Right cardiac atrium (tissue), 5 donors: ENCODE measurements at regions not wholly inside any gene's neighbourhood (a gene's known extent, or its start where the extent isn't known, plus 50 kb on each side); places are given as distances from the start of the nearest gene placed in this dataset.

Experiments
- ATAC-seq, 2 donors: fragments of 200-7000 bp; cut with Tn5 transposase; one replicate each; pipeline versions ENCODE4 v1.8.0 to v1.9.1; 2020; ENCODE audit warnings: moderate library complexity in 2 of 2, mild to moderate bottlenecking in 1 of 2
- DNase-seq, 3 donors: peaks; one replicate each; pipeline ENCODE4 v3.0.0-alpha.2; 2020
- H3K27ac ChIP-seq: one replicate; pipeline ENCODE4 v1.5.1; 2013; ENCODE audit warnings: mild to moderate bottlenecking, low read length, control low read depth, moderate library complexity
- H3K27me3 ChIP-seq: one replicate; pipeline ENCODE4 v1.6.1; 2013; ENCODE audit not compliant: control insufficient read depth, insufficient read depth
- H3K4me1 ChIP-seq: one replicate; pipeline ENCODE4 v1.6.1; 2013; ENCODE audit warnings: low read length; ENCODE audit not compliant: control insufficient read depth, insufficient read depth
- H3K4me3 ChIP-seq: one replicate; pipeline ENCODE4 v1.5.1; 2013; ENCODE audit warnings: low read length, control low read depth
- H3K9me3 ChIP-seq: one replicate; pipeline ENCODE4 v1.6.1; 2013; ENCODE audit warnings: low read length; ENCODE audit not compliant: control insufficient read depth
- WGBS: extraction: QIAGEN DNeasy Blood & Tissue Kit; methylation state at CpG from one replicate; pipeline ENCODE4 v1.1.7; 2013; 5-methylcytosine and 5-hydroxymethylcytosine counted together
- intact Hi-C, 4 donors: fragments of 100-400 bp; cut with DNase I; formaldehyde crosslinking; loops; one replicate each; pipeline versions ENCODE4 v1.11.0 to v1.14.0; 2022 to 2023
- donor health status: healthy with polysubstance abuse.
- donor health status: DM: no; HTN: yes; CAD: no.
- donor health status: DM: no; HTN: no; CAD: no.
- donor health status: DM: no; HTN: yes; CAD: no; lungs with severe emphysema.
- donor health status: DM: yes; HTN: yes; CAD: no.

GRCh38 chr21:15932726-15933125, 202.9 kb downstream of the USP25 start:
- Histone ChIP-seq H3K27ac (no peak overlapping the region), H3K4me1 (no peaks in the 10 kb centered on the region), H3K9me3 (no peaks in the 10 kb centered on the region), H3K4me3 (no peak overlapping the region), H3K27me3 (no peaks in the 10 kb centered on the region)
- peak in 1 of 3 donors; percentile 7 for DNase-seq
- intact Hi-C loops: no loop called here
- no peak for ATAC-seq
- WGBS: 89% methylated on average over 5 of the region's 5 CpGs

- Histone ChIP-seq H3K27me3 (no peaks in the 10 kb centered on the region), H3K9me3 (no peaks in the 10 kb centered on the region), H3K27ac (no peak overlapping the region), H3K4me3 (no peak overlapping the region), H3K4me1 (no peaks in the 10 kb centered on the region)
- WGBS: 64% methylated on average over 1 of the region's 1 CpG
- DNase-seq (no peak), ATAC-seq (no peak)
- intact Hi-C loops: no loop called here
These were observed 205.7 kb downstream of the USP25 start for GRCh38 chr21:15935530-15935929.

GRCh38 chr21:15943009-15943666, 213.4 kb downstream of the USP25 start:
- no peaks in the 10 kb centered on the region for H3K9me3 ChIP-seq
- DNase-seq (no peak), ATAC-seq (no peak)
- H3K27ac ChIP-seq: no peak overlapping the region
- no peaks in the 10 kb centered on the region for H3K27me3 ChIP-seq
- H3K4me3 ChIP-seq: no peak overlapping the region
- intact Hi-C loops: no loop called here
- H3K4me1 ChIP-seq: no peaks in the 10 kb centered on the region
- 89% methylated on average over 4 of the region's 4 CpGs for whole genome bisulfite sequencing

- DNase-seq (no peak), ATAC-seq (no peak)
- no peaks in the 10 kb centered on the region for H3K9me3 ChIP-seq
- intact Hi-C loops: no loop called here
- no peaks in the 10 kb centered on the region for H3K27me3 ChIP-seq
- no peaks in the 10 kb centered on the region for H3K4me1 ChIP-seq
- 15% methylated on average over 6 of the region's 6 CpGs for WGBS
- no peak overlapping the region for H3K27ac ChIP-seq
- H3K4me3 ChIP-seq: no peak overlapping the region
These were observed 217.9 kb downstream of the USP25 start for GRCh38 chr21:15947677-15948076.

DNA sequence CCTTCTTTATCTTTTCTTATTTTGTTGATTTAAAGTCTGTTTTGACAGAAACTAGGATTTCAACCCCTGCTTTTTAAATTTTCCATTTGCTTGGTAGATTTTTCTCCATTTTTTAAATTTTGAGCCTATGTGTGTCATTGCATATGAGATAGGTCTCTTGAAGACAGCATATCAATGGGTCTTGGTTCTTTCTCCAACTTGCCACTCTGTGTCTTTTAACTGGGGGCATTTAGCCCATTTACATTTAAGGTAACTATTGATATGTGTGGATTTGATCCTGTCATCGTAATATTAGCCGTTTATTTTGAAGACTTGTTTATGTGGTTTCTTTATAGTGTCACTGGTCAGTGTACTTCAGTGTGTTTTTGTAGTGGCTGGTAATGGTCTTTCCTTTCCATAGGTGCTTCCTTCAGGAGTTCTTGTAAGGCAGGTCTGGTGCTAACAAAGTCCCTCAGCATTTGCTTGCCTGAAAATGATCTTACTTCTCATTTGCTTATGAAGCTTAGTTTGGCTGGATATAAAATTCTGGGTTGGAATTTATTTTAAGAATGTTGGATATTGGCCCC, 223.9 kb downstream of the USP25 start:
- Histone ChIP-seq H3K27ac (no peak overlapping the region), H3K27me3 (no peaks in the 10 kb centered on the region), H3K4me3 (no peak overlapping the region), H3K4me1 (no peaks in the 10 kb centered on the region), H3K9me3 (peaks cover 2% of the 10 kb centered on the region)
- intact Hi-C loops: no loop called here
- ATAC-seq (no peak), DNase-seq (no peak)
- WGBS: 95% methylated on average over 2 of the region's 2 CpGs

DNA sequence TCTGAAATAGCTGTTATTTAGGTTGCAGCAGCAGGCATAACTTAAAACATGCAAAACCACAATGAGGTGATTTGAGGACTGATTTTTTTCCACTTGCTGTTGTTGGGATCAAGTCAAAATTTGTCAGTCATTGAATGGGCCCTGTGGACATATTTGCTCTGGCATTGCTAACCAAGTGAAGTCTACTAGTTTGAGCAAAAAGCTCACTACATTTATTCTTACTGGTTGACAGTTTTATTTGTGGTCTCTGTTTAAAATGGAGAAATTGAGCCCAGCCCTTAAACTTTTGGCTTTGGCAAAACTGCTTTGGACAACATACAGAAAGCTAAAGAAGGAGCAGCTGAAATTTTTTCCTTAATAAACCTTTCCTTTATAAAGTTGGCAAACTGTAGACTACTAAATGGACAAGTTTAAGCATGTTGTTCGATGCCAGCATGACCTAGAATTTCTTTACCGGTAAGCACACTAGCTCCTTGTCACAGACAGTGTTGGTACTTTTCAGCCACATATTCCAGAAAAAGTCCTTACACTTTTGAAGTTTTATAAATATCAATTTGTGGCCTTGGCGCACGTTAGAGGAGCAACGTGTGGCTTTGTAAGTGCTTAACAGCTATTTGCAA, 234.6 kb downstream of the USP25 start:
- Histone ChIP-seq H3K27me3 (no peaks in the 10 kb centered on the region), H3K27ac (no peak overlapping the region), H3K4me1 (no peaks in the 10 kb centered on the region), H3K4me3 (no peak overlapping the region), H3K9me3 (no peaks in the 10 kb centered on the region)
- intact Hi-C loops: no loop called here
- no peak for DNase-seq
- ATAC-seq: no peak
- WGBS: 75% methylated on average over 5 of the region's 5 CpGs

DNA sequence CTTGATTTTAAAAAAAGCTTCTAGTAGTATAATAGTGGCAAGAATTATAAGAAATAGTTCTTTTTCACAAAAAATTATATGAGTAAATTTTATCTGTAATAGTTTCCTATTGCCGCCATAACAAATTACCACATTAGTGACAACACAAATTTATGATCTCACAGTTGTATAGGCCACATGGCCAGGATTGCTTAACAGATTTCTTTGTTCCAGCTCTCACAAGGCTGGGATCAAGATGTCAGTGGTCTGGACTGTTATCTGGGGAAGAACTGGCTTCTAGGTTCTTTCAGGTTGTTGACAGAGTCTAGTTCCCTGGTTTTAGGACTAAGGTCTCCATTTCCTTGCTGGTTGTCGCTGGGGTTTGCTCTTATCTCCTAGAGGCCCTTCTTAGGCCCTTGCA, 236.4 kb downstream of the USP25 start:
- no peaks in the 10 kb centered on the region for H3K27me3 ChIP-seq
- no peak overlapping the region for H3K4me3 ChIP-seq
- no peak for ATAC-seq
- no peak for DNase-seq
- no peaks in the 10 kb centered on the region for H3K9me3 ChIP-seq
- intact Hi-C loops: no loop called here
- no peaks in the 10 kb centered on the region for H3K4me1 ChIP-seq
- no peak overlapping the region for H3K27ac ChIP-seq
- 73% methylated on average over 2 of the region's 2 CpGs for WGBS

- DNase-seq (no peak), ATAC-seq (no peak)
- WGBS: 93% methylated on average over 1 of the region's 1 CpG
- no peaks in the 10 kb centered on the region for H3K4me1 ChIP-seq
- no peak overlapping the region for H3K27ac ChIP-seq
- H3K4me3 ChIP-seq: no peak overlapping the region
- no peaks in the 10 kb centered on the region for H3K9me3 ChIP-seq
- intact Hi-C loops: no loop called here
- H3K27me3 ChIP-seq: no peaks in the 10 kb centered on the region
These were observed 236.9 kb downstream of the USP25 start for GRCh38 chr21:15966651-15967050.

- ATAC-seq: no peak
- Histone ChIP-seq H3K4me3 (no peak overlapping the region), H3K27ac (no peak overlapping the region), H3K27me3 (no peaks in the 10 kb centered on the region), H3K9me3 (no peaks in the 10 kb centered on the region), H3K4me1 (no peaks in the 10 kb centered on the region)
- WGBS: 91% methylated on average over 5 of the region's 5 CpGs
- intact Hi-C loops: no loop called here
- DNase-seq: no peak
These were observed 237.9 kb downstream of the USP25 start for GRCh38 chr21:15967661-15968060.

DNA sequence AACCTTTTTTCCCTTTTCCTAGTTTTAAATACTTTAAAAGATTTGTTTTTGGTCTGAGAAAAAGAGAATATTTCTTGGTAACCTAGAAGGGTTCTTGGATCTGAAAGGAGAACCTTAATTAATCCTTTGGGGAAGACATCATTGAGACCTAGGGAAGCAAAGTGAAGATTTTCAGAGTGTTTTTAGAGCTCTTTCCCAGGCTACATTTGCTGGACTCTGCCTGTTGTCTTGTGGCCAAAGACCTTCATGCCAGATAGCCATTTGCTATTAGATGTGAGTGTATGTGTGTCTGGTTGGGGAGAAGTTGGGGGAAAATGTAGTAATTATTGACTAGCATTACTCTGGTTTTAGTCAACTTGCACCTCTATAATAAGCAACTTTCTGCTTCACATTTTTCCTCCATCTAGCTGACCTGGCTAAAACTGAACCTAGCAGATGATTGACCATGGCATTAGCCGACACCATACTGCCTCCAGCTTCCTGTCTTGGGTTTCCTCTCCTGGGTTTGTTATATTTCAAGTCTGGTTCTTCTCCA, 239.1 kb downstream of the USP25 start:
- H3K4me3 ChIP-seq: no peak overlapping the region
- no peaks in the 10 kb centered on the region for H3K9me3 ChIP-seq
- ATAC-seq (no peak), DNase-seq (no peak)
- no peak overlapping the region for H3K27ac ChIP-seq
- 81% methylated on average over 1 of the region's 1 CpG for WGBS
- intact Hi-C loops: no loop called here
- no peaks in the 10 kb centered on the region for H3K4me1 ChIP-seq
- no peaks in the 10 kb centered on the region for H3K27me3 ChIP-seq

DNA sequence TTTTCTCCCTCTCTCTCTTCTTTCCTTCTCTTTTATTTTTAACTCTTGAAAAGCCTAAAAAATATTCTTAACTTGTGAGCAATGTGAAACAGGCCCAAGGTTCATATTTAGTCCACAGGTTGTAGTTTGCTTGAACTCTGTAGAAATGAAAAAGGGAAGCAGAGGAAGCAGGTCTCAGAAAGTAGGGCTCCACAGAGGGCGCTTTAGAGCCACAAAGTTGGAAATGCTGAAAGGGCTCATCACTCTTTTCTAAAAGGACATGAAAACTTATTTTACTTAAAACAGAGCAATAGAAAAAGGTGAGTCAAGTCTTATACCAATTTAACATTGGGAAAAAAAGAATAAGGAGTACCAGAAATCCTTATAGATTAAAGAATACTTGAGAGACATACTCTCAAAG, 247.0 kb downstream of the USP25 start:
- ATAC-seq (no peak), DNase-seq (peak in 1 of 3 donors; percentile 44)
- Histone ChIP-seq H3K9me3 (no peaks in the 10 kb centered on the region), H3K4me1 (no peaks in the 10 kb centered on the region), H3K27me3 (no peaks in the 10 kb centered on the region), H3K4me3 (no peak overlapping the region), H3K27ac (no peak overlapping the region)
- intact Hi-C loops: no loop called here
- WGBS: 57% methylated on average over 1 of the region's 1 CpG
